Stimulated activated CD4-positive, alpha-beta T cell treated with anti-CD3 and anti-CD28 coated beads, Interleukin-15, amount 100 ng/mL, for 24 hours (primary cell): ENCODE measurements at regions not wholly inside any gene's neighbourhood (a gene's known extent, or its start where the extent isn't known, plus 50 kb on each side); places are given as distances from the start of the nearest gene placed in this dataset.

Experiments used
- DNase-seq: peaks from one replicate; pipeline ENCODE4 v3.0.0-alpha.2; 2020

- DNase-seq = no peak
These were observed 674.3 kb upstream of the POU3F3 start for GRCh38 chr2:104179644-104180043.

- DNase-seq = no peak
These were observed 653.3 kb upstream of the POU3F3 start for GRCh38 chr2:104200533-104201168.

- DNase-seq = no peak
These were observed 640.2 kb upstream of the POU3F3 start for GRCh38 chr2:104213758-104214157.

- no peak for DNase-seq
These were observed 638.4 kb upstream of the POU3F3 start for GRCh38 chr2:104215269-104216161.

DNA sequence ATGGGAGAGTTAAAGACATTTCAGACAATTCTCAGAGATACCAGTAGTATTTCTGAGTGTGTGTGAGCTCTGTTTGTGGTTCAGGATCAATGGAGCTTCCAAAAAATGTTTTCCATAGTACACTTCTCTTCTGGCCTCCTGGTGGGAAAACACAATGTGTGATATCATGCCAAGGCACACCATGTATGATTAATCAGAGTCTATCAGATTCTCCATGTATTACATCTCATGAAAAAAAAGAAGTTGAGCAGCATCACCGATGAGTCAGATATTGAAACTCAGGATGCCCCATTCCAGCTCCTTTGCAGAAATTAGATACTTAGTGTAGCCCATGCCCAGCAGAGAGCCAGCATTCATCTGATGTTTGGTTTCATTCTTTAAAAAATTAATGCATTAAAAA is 620.3 kb upstream of the POU3F3 start:
- DNase-seq = no peak

- no peak for DNase-seq
These were observed 617.4 kb upstream of the POU3F3 start for GRCh38 chr2:104236491-104236890.

DNA sequence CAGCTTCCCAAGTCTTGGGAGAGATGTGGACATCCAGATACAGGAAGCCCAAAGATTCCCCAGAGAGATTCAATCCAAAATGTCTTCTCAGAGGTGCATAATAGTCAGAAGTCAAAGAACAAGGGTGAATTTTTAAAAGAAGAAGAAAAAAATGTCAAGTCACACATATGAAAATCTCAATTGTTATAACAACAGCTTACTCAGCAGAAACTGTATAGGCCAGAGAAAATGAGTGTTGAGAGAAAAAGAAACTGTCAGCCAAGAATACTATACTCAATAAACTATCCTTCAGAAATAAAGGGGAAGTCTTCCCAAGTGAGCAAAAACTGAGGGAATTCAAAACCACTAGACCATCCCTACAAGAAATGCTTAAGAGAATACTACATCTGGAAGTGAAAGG is 612.9 kb upstream of the POU3F3 start:
- no peak for DNase-seq

DNA sequence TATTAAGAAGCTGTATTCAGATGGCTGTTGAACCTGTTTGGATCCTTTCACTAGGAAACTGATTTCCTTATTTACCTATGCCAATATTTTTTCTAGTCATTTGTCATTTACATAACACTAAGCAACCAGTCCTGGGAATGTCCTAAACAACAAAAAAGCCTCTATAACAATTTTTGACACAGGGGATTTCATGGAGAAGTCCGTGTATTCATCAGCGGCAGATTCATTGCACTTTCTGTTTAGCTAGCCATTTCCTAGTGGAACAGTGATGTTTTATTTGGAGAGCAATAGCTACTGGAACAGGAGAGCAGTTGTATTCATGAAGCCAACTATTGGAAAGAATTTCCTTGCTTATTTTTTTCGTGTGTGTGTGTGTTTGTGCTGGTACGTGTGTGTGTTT is 604.3 kb upstream of the POU3F3 start:
- no peak for DNase-seq

DNA sequence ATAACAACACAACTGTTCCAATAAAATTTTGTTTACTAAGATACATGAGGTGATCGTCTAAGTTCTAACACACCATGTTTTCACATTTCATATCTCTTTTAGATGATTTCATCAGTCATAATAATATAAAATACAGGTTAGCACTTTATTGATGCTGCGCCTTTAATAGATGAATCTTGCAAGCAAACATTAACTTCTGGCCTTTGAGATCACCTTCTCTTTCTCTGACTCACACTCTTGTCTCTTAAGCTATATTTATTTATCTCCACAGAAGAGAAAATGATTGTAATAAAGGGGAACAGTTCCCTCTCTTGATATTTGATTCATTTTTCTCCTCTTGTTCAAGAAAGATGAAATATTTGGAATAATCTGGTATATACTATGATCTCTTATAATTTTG is 603.3 kb upstream of the POU3F3 start:
- no peak for DNase-seq

DNA sequence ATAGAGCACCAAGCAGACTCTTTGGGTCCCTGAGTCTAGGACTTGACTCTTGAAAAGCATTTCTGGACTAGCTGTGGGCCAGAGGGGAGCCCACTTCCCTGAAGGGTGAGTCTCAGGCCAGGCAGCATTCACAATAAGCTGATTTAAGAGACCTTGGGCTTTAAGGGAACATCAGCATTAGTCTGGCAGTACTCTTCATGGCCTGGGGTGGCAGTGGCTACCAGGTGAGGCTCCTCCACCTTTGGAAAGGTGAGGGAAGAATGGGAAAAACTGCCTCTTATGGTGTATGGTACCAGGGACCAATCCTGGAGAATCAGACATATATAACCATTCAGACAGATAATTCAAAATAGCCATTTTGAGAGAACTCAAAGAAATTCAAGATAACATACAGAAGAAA is 599.9 kb upstream of the POU3F3 start:
- no peak for DNase-seq

DNA sequence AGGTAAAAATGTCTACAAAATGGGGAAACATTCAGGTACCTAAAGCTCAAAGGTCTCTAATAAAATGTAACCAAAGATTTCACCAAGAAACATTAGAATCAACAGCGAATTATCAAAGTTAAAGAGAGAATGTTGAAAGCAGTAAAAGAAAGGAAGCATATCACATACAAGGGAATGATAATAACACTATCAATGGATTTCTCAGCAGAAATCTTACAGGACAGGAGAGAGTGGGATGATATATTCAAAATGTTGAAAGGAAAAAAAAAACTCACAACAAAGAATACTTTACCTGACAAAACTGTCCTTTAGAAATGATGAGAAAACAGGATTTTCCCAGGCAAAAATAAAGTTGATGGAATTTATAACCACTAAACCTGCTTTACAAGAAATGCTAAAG is 591.2 kb upstream of the POU3F3 start:
- DNase-seq = no peak

DNA sequence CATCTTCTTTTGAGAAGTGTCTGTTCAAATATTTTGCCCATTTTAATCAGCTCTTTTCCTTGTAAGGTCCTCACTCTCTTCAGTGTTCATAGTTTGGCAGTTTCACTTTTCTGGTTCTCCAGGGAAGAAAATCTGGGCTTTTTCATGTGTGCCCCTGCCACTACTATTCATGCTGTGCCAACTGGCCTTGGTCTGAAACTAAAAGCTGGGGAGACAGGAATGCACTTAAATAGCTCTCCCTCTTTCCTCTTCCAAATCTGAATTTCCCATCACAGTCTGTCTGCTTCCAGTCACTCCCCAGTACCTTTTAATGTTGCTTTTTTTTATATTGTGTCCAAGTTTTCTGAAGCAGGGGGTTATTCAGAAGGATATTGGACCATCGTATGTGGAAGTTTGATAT is 574.3 kb upstream of the POU3F3 start:
- DNase-seq = no peak

DNA sequence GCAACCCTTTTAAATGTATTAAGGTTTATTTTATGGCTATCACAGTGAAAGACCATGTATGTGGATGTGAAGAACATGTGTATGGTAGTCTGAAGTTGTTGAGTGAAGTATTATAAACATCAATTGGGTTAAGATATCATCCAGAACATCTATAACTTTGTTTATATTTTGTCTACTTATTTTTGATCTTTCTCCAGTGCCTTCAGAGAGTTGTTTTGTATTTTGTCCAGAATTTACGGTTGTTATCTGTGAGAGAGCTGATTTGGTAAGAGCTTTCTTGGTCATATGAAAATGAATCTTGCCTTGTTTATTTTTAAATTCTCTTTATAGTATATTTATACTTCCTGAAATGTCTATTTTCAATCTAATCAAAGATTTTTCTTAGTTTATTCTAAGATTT is 573.7 kb upstream of the POU3F3 start:
- no peak for DNase-seq

DNA sequence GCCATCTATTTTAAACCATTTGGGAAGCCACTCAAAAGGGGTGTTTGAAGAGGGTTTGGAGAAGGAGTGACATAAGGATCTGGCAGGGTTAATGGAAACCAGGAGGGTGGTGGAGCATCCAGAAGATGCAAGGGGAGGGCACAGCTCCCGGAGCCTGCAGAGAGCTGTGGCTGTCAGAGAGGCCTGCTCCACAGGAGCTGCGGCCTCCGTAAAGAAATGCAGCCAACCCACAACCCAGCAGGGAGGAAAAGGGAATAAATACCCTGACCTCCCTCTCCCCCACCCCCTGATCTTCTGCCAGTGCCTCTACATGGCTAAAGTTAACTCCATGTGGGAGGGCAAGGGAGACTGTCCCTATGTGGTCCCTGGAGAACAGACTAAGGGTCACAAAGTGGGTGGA is 567.1 kb upstream of the POU3F3 start:
- DNase-seq = no peak

DNA sequence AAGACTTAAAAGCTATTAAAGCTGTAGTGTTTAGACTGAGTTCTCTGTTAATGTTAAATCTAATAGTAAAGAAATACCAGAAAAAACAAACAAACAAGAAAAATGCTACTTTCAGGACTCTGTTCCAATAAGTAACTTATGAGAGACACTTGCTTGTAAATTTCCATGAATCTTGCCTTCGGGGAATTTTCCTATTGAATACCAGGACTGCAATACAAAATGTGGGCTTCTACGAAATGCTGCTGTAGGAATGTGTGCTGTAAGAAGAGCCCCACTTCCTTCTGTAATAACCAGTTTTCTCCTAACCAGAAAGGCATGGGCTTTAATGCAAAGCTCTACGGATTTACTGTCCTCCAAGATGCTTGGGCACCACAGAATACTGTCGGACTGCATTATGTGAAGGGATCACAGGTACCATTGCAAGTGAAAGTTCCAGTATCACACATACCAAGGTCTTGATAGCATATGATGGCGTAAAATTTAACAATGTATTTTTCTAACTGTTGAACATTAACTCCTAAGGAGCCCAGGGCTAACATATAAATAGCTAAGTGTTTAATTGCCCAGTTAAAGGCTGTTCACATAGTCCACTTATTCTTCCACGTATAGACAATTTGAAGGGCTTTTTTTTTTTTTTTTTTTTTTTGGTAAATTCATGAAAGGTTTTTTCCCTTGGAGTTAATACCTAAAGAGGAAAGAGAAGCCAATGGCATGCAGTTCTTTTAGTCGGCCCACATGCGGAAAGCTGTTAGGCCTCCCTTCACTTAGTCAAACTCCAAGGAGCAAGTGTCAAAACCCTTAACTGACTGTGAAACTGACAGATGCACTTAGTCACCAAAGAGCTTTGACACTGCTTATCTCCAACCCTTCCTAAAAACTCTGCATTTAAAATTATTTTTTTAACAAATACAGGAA is 564.0 kb upstream of the POU3F3 start:
- no peak for DNase-seq

DNA sequence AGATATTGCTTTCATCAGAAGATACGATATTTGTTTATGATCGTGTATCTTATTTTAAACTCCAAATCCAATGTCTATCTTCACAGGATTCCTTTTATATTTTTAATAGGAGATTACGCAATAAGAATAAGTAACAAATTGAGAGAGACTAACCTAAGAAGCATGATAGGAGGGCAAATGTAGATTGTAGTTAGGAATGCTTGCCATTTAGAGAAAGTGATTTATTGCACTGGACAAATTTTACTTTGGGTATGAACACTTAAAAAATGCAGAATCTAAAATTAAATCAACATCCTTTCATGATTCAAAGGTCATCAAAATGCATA is 563.4 kb upstream of the POU3F3 start:
- DNase-seq = no peak

DNA sequence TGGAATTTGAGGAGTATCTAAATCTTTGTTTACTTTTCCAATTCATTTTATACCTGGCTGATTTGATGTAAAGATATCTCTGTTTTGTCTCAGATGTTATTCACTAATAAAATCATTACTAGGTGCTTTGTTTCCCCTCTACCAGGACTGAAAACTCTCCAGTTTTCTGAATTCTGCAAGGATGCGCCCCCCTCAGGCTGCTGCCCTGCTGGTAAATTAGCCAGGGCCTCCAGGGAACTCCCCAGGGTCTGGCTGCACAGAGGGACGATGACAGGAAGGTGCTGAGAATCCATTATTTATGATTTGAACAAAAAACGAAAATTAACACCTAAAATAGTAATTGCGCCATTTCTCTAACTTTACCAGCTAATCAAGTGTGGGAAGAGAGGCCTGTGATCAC is 541.2 kb upstream of the POU3F3 start:
- DNase-seq = no peak

DNA sequence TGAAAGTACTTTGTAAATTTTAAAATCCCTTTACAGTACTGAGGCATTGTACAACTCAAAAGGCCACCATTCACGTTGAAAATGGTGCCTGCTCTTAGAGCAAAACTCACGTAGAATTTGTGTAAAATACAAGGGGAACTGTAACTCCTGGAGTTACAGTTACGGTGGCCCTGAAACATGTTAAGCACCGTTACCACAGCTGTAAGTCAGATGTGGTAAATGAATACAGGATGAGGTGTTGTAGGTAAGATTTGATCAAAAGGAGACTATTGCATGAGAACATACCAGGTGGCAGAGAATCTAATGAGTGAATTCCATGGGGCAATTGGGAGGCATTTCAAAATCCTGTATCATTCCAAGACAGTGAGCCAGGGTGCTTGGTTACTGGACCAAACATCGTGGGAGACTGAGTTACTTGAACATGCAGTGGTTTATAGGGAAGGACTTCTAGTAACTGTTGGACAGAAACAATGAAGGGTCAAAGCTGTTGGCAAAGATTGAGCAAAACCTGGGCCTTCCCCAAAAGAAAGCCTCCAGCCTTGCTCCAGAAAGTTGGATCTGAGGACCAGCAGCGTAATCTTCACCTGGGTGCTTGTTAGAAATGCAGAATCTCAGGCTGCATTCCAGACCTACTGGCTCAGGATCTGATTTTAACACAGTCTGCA is 535.8 kb upstream of the POU3F3 start:
- DNase-seq = no peak

GRCh38 chr2:104321116-104321795 is 532.7 kb upstream of the POU3F3 start:
- DNase-seq = no peak

- DNase-seq = no peak
These were observed 532.0 kb upstream of the POU3F3 start for GRCh38 chr2:104321796-104322349.

DNA sequence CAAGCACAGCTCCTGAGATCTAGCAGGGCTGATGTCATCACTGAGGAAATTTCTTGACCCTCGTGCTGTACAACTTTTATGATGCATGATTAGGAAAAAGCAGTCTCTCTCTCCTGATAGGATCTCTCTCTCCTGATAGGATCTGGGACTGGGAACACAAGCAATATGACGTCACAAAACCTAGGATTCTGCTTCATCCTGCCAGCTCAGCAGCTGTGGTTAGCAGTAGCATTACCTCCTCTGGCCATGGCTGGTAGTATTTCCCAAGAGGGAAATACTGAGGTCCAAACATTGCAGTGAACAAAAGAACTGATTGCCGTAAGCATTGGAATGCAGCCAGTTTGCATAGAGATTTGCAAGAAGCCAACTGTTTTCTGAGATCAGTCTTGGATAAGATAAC is 521.2 kb upstream of the POU3F3 start:
- no peak for DNase-seq

GRCh38 chr2:104337869-104338268 is 516.0 kb upstream of the POU3F3 start:
- DNase-seq = no peak
